Activated CD8-positive, alpha-beta T cell treated with anti-CD3 and anti-CD28 coated beads for 36 hours (primary cell): ENCODE measurements at regions not wholly inside any gene's neighbourhood (a gene's known extent, or its start where the extent isn't known, plus 50 kb on each side); places are given as distances from the start of the nearest gene placed in this dataset.
A peak's percentile ranks its signal among the peaks of the same experiment; 100 is the strongest.

Experiments used
- ATAC-seq: fragments of 200-7000 bp; cut with Tn5 transposase; one replicate; pipeline ENCODE4 v1.10.0; 2021; ENCODE audit warnings: mild to moderate bottlenecking, moderate library complexity
- CTCF ChIA-PET: fragments of 350-600 bp; sonication (Branson Sonifier 250); formaldehyde crosslinking; loops from one replicate; lab custom pipeline; 2021; ENCODE audit warnings: antibody characterized with exemption; lab: Charles Lee
- POLR2A ChIA-PET: fragments of 350-600 bp; sonication (Branson Sonifier 250); formaldehyde crosslinking; loops from one replicate; lab custom pipeline; 2021; ENCODE audit warnings: antibody characterized with exemption; lab: Charles Lee
- DNase-seq: peaks from one replicate; pipeline ENCODE4 v3.0.0-alpha.2; 2020
- H3K27ac Mint-ChIP-seq: one replicate; pipeline ENCODE4 v1.8.0; 2021; ENCODE audit warnings: mild to moderate bottlenecking, mixed read lengths
- H3K27me3 Mint-ChIP-seq: one replicate; pipeline ENCODE4 v1.8.0; 2021; ENCODE audit warnings: mixed read lengths
- H3K36me3 Mint-ChIP-seq: one replicate; pipeline ENCODE4 v1.8.0; 2021; ENCODE audit warnings: low read depth, mixed read lengths
- H3K4me1 Mint-ChIP-seq: one replicate; pipeline ENCODE4 v1.8.0; 2021; ENCODE audit warnings: low read depth, mixed read lengths
- H3K4me3 Mint-ChIP-seq: one replicate; pipeline ENCODE4 v1.8.0; 2021; ENCODE audit warnings: mild to moderate bottlenecking, moderate library complexity, mixed read lengths
- H3K9me3 Mint-ChIP-seq: one replicate; pipeline ENCODE4 v1.8.0; 2021; ENCODE audit warnings: mixed read lengths
- intact Hi-C: fragments of 100-400 bp; cut with micrococcal nuclease; formaldehyde crosslinking; loops from one replicate; pipeline ENCODE4 v1.10.0; 2022
- TF ChIP-seq, protein P1 (sequence below): fragments of 200-600 bp; IDR thresholded peaks from one replicate; pipeline ENCODE4 v1.8.0; 2022; ENCODE audit warnings: antibody characterized with exemption, mild to moderate bottlenecking

DNA sequence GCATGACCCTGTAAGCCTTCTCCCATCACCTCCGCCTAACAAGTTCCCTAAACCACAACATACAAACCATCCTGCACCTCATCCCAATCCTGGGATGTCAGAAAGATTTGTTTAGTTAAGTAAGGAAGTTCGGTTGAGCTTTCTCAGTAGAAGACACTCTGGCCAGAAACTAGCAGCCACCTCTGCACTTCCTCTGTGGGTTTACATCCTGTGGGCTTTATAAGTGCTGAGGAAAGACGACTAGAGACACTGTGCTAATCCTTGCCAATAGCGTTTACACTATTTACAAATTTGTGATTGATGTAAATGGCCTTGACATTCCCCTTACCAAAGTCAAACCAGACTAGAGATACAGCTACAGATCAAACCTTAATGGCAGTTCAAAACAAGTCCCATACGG is 246.0 kb downstream of the KDM5D start:
- Mint-ChIP-seq H3K4me3 (peak overlapping the region; percentile 66), H3K4me1 (peaks cover 48% of the 10 kb centered on the region), H3K27ac (peak overlapping the region; percentile 83), H3K27me3 (no peaks in the 10 kb centered on the region), H3K9me3 (no peaks in the 10 kb centered on the region), H3K36me3 (peaks cover 3% of the 10 kb centered on the region)
- intact Hi-C loops = no loop called here
- TF ChIP-seq, protein P1, sequence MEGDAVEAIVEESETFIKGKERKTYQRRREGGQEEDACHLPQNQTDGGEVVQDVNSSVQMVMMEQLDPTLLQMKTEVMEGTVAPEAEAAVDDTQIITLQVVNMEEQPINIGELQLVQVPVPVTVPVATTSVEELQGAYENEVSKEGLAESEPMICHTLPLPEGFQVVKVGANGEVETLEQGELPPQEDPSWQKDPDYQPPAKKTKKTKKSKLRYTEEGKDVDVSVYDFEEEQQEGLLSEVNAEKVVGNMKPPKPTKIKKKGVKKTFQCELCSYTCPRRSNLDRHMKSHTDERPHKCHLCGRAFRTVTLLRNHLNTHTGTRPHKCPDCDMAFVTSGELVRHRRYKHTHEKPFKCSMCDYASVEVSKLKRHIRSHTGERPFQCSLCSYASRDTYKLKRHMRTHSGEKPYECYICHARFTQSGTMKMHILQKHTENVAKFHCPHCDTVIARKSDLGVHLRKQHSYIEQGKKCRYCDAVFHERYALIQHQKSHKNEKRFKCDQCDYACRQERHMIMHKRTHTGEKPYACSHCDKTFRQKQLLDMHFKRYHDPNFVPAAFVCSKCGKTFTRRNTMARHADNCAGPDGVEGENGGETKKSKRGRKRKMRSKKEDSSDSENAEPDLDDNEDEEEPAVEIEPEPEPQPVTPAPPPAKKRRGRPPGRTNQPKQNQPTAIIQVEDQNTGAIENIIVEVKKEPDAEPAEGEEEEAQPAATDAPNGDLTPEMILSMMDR = no peak
- ATAC-seq (peak; percentile 52), DNase-seq (peak; percentile 22)
- ChIA-PET POLR2A (interaction anchor here (0.8 kb wide), 1 partner anchor 69 kb away, joined by 3 read pairs; no protein-coding TSS in a partner anchor), CTCF (no interaction called here)

DNA sequence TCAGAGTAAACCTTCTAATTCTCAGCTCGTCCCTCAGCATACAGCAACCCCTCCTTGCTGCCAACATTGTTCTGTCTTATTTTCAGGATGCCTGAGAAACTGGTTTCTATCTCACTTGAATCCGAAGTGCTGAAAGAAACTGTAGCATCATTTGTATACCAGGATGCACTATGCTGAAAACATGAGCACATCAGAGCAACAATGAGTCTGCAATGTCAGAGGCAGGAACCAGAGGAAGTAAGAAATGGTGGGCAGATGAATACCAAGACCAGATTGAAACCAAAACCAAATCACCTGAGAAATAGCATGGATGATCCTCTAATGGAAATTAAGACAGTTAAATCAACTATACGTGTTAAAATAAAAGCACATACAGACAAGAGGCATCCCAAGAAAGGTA is 257.0 kb downstream of the KDM5D start:
- Mint-ChIP-seq H3K36me3 (peaks cover 7% of the 10 kb centered on the region), H3K9me3 (peaks cover 14% of the 10 kb centered on the region), H3K27ac (peak overlapping the region; percentile 61), H3K4me1 (peaks cover 11% of the 10 kb centered on the region), H3K27me3 (no peaks in the 10 kb centered on the region), H3K4me3 (no peak overlapping the region)
- TF ChIP-seq, protein P1 = no peak
- DNase-seq = no peak
- ATAC-seq = peak; percentile 17
- ChIA-PET CTCF (no interaction called here), POLR2A (no interaction called here)
- intact Hi-C loops = no loop called here

DNA sequence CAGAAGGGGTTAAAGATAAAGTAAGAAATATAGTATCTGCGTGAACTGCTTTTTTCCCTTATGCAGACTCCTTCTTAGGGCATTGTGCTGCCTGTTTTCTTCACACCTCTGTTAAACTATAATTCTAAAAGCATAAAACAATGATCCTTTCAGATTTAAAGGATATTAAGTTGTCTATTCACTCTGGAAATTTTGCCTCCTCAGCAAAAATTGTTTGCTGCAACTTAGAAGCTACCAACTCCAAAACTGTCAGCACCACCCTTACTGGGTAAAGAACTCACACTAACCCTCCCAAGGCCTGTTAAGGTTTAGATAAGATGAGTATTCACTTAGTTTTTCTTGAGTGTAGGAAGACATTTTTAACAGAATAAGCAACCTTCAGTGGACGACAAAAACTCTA is 259.5 kb downstream of the KDM5D start:
- Mint-ChIP-seq H3K27ac (no peak overlapping the region), H3K4me1 (peaks cover 9% of the 10 kb centered on the region), H3K4me3 (no peak overlapping the region), H3K36me3 (peaks cover 7% of the 10 kb centered on the region), H3K27me3 (no peaks in the 10 kb centered on the region), H3K9me3 (peaks cover 8% of the 10 kb centered on the region)
- CTCF ChIA-PET = no interaction called here
- TF ChIP-seq, protein P1 = no peak
- POLR2A ChIA-PET = no interaction called here
- no peak for ATAC-seq
- DNase-seq = no peak
- intact Hi-C loops = no loop called here

DNA sequence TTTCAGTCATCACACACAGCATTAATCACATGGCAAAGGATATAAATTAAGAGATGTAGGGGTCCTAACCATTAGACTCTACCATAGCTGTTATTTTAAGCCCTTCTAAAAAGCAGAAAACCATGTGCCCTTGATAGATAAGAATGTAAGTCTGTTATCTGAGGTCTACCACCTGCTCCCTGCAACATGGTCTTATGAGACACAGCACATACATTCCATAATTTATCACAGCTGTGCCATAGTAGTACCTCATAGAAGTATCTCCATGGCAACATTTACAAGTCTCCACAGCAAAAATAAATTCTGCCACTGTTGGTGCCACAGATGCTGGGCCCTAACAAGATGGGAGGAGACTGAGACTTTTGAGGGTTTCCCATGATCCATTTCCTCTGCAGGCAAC is 265.4 kb downstream of the KDM5D start:
- POLR2A ChIA-PET = no interaction called here
- ATAC-seq = no peak
- intact Hi-C loops = no loop called here
- CTCF ChIA-PET = no interaction called here
- H3K27me3 Mint-ChIP-seq = no peaks in the 10 kb centered on the region
- H3K36me3 Mint-ChIP-seq = peaks cover 8% of the 10 kb centered on the region
- H3K4me3 Mint-ChIP-seq = no peak overlapping the region
- DNase-seq = no peak
- no peaks in the 10 kb centered on the region for H3K9me3 Mint-ChIP-seq
- peaks cover 17% of the 10 kb centered on the region for H3K4me1 Mint-ChIP-seq
- TF ChIP-seq, protein P1 = no peak
- H3K27ac Mint-ChIP-seq = no peak overlapping the region

DNA sequence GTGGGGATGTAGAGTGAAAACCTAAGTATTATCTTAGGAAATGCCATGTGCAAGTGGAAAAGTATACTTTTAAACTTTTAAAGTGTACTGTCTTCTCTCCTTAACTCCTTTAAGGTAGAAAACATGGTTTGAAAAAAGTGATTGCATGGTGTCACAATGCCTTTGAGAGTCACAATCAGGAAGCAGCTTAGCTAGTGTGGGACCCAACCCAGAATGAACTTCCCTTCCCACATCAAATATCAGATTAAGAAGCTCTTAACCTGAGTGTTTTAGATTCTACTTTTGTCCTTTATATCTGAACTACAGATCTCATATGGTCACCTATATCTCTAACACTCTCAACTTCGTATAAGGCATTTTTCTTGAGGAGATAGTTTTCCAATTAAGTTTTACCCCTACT is 266.6 kb downstream of the KDM5D start:
- Mint-ChIP-seq H3K4me3 (no peak overlapping the region), H3K4me1 (peaks cover 19% of the 10 kb centered on the region), H3K27ac (no peak overlapping the region), H3K36me3 (peaks cover 11% of the 10 kb centered on the region), H3K27me3 (no peaks in the 10 kb centered on the region), H3K9me3 (no peaks in the 10 kb centered on the region)
- ATAC-seq (no peak), DNase-seq (no peak)
- TF ChIP-seq, protein P1 = no peak
- intact Hi-C loops = no loop called here
- ChIA-PET CTCF (no interaction called here), POLR2A (no interaction called here)
